T-helper 17 cell (primary cell): ENCODE measurements at regions not wholly inside any gene's neighbourhood (a gene's known extent, or its start where the extent isn't known, plus 50 kb on each side); places are given as distances from the start of the nearest gene placed in this dataset.

Experiments
- ATAC-seq: fragments of 150-1000 bp; cut with Tn5 transposase; 2 replicates; pipeline ENCODE4 v1.10.0; 2021; ENCODE audit warnings: mild to moderate bottlenecking, moderate library complexity
- DNase-seq, 3 donors: peaks; one replicate each; pipeline versions ENCODE4 v3.0.0 to v3.0.0-alpha.2; 2020 to 2021
- H3K9me3 ChIP-seq: one replicate; pipeline ENCODE4 v1.7.0; 2013; ENCODE audit warnings: low read length, mild to moderate bottlenecking; ENCODE audit not compliant: control insufficient read depth, poor library complexity, severe bottlenecking
- H3K27ac Mint-ChIP-seq: one replicate; pipeline ENCODE4 v1.8.0; 2022; ENCODE audit warnings: mild to moderate bottlenecking, moderate library complexity, mixed read lengths
- H3K27me3 Mint-ChIP-seq: one replicate; pipeline ENCODE4 v1.8.0; 2022; ENCODE audit warnings: mixed read lengths
- H3K36me3 Mint-ChIP-seq: one replicate; pipeline ENCODE4 v1.8.0; 2022; ENCODE audit warnings: low read depth, mixed read lengths
- H3K4me1 Mint-ChIP-seq: one replicate; pipeline ENCODE4 v1.8.0; 2022; ENCODE audit warnings: mild to moderate bottlenecking, mixed read lengths
- H3K4me3 Mint-ChIP-seq: one replicate; pipeline ENCODE4 v1.8.0; 2022; ENCODE audit warnings: mild to moderate bottlenecking, moderate library complexity, mixed read lengths

GRCh38 chr11:95605271-95605940, 184.2 kb downstream of the FAM76B start:
- Mint-ChIP-seq H3K27me3 (no peaks in the 10 kb centered on the region), H3K4me1 (peaks cover 11% of the 10 kb centered on the region), H3K36me3 (no peaks in the 10 kb centered on the region), H3K27ac (no peak overlapping the region), H3K4me3 (no peak overlapping the region)
- DNase-seq (no peak), ATAC-seq (no peak)
- no peaks in the 10 kb centered on the region for H3K9me3 ChIP-seq

- Mint-ChIP-seq H3K4me3 (no peak overlapping the region), H3K27ac (no peak overlapping the region), H3K4me1 (peaks cover 8% of the 10 kb centered on the region), H3K27me3 (no peaks in the 10 kb centered on the region), H3K36me3 (peaks cover 2% of the 10 kb centered on the region)
- DNase-seq (no peak), ATAC-seq (no peak)
- no peaks in the 10 kb centered on the region for H3K9me3 ChIP-seq
Observed at GRCh38 chr11:95599959-95600586, 189.5 kb downstream of the FAM76B start.

GRCh38 chr11:95595973-95596489, 193.6 kb downstream of the FAM76B start:
- Mint-ChIP-seq H3K36me3 (peaks cover 2% of the 10 kb centered on the region), H3K27me3 (no peaks in the 10 kb centered on the region), H3K27ac (no peak overlapping the region), H3K4me1 (peaks cover 8% of the 10 kb centered on the region), H3K4me3 (no peak overlapping the region)
- DNase-seq (no peak), ATAC-seq (no peak)
- no peaks in the 10 kb centered on the region for H3K9me3 ChIP-seq

GRCh38 chr11:95595541-95595940, 194.0 kb downstream of the FAM76B start:
- peaks cover 5% of the 10 kb centered on the region for H3K4me1 Mint-ChIP-seq
- H3K4me3 Mint-ChIP-seq, result no peak overlapping the region
- DNase-seq, result no peak
- no peaks in the 10 kb centered on the region for H3K27me3 Mint-ChIP-seq
- peaks cover 2% of the 10 kb centered on the region for H3K36me3 Mint-ChIP-seq
- ATAC-seq, result no peak
- H3K9me3 ChIP-seq, result no peaks in the 10 kb centered on the region
- H3K27ac Mint-ChIP-seq, result no peak overlapping the region

- Mint-ChIP-seq H3K27me3 (no peaks in the 10 kb centered on the region), H3K27ac (no peak overlapping the region), H3K4me1 (peaks cover 5% of the 10 kb centered on the region), H3K36me3 (peaks cover 2% of the 10 kb centered on the region), H3K4me3 (no peak overlapping the region)
- no peaks in the 10 kb centered on the region for H3K9me3 ChIP-seq
- DNase-seq (no peak), ATAC-seq (no peak)
Observed at GRCh38 chr11:95593111-95593510, 196.5 kb downstream of the FAM76B start.

- Mint-ChIP-seq H3K4me3 (no peak overlapping the region), H3K4me1 (peaks cover 5% of the 10 kb centered on the region), H3K27ac (no peak overlapping the region), H3K36me3 (no peaks in the 10 kb centered on the region), H3K27me3 (no peaks in the 10 kb centered on the region)
- ATAC-seq, result no peak
- DNase-seq, result no peak
- H3K9me3 ChIP-seq, result no peaks in the 10 kb centered on the region
Observed at GRCh38 chr11:95592471-95592870, 197.1 kb downstream of the FAM76B start.

GRCh38 chr11:95589893-95590612, 199.5 kb downstream of the FAM76B start:
- H3K9me3 ChIP-seq, result no peaks in the 10 kb centered on the region
- ATAC-seq (no peak), DNase-seq (no peak)
- Mint-ChIP-seq H3K36me3 (no peaks in the 10 kb centered on the region), H3K4me1 (peaks cover 6% of the 10 kb centered on the region), H3K27me3 (no peaks in the 10 kb centered on the region), H3K4me3 (no peak overlapping the region), H3K27ac (no peak overlapping the region)

- H3K4me3 Mint-ChIP-seq, result no peak overlapping the region
- no peaks in the 10 kb centered on the region for H3K36me3 Mint-ChIP-seq
- DNase-seq (no peak), ATAC-seq (no peak)
- H3K27ac Mint-ChIP-seq, result no peak overlapping the region
- no peaks in the 10 kb centered on the region for H3K27me3 Mint-ChIP-seq
- peaks cover 7% of the 10 kb centered on the region for H3K4me1 Mint-ChIP-seq
- no peaks in the 10 kb centered on the region for H3K9me3 ChIP-seq
Observed at GRCh38 chr11:95588821-95589220, 200.8 kb downstream of the FAM76B start.

- Mint-ChIP-seq H3K27ac (no peak overlapping the region), H3K4me3 (no peak overlapping the region), H3K4me1 (peaks cover 7% of the 10 kb centered on the region), H3K36me3 (no peaks in the 10 kb centered on the region), H3K27me3 (no peaks in the 10 kb centered on the region)
- DNase-seq (no peak), ATAC-seq (no peak)
- no peaks in the 10 kb centered on the region for H3K9me3 ChIP-seq
Observed at GRCh38 chr11:95586661-95587060, 202.9 kb downstream of the FAM76B start.

GRCh38 chr11:95586155-95586554, 203.4 kb downstream of the FAM76B start:
- DNase-seq, result no peak
- no peaks in the 10 kb centered on the region for H3K9me3 ChIP-seq
- H3K4me3 Mint-ChIP-seq, result no peak overlapping the region
- H3K4me1 Mint-ChIP-seq, result peaks cover 7% of the 10 kb centered on the region
- ATAC-seq, result no peak
- H3K27me3 Mint-ChIP-seq, result no peaks in the 10 kb centered on the region
- H3K36me3 Mint-ChIP-seq, result no peaks in the 10 kb centered on the region
- no peak overlapping the region for H3K27ac Mint-ChIP-seq

GRCh38 chr11:95585752-95586077, 203.9 kb downstream of the FAM76B start:
- Mint-ChIP-seq H3K4me3 (no peak overlapping the region), H3K36me3 (no peaks in the 10 kb centered on the region), H3K27ac (no peak overlapping the region), H3K27me3 (no peaks in the 10 kb centered on the region), H3K4me1 (peaks cover 7% of the 10 kb centered on the region)
- no peaks in the 10 kb centered on the region for H3K9me3 ChIP-seq
- ATAC-seq (no peak), DNase-seq (no peak)

GRCh38 chr11:95585069-95585751, 204.4 kb downstream of the FAM76B start:
- no peaks in the 10 kb centered on the region for H3K36me3 Mint-ChIP-seq
- H3K4me1 Mint-ChIP-seq, result peaks cover 7% of the 10 kb centered on the region
- H3K27ac Mint-ChIP-seq, result no peak overlapping the region
- no peak overlapping the region for H3K4me3 Mint-ChIP-seq
- DNase-seq, result no peak
- H3K9me3 ChIP-seq, result no peaks in the 10 kb centered on the region
- H3K27me3 Mint-ChIP-seq, result no peaks in the 10 kb centered on the region
- no peak for ATAC-seq

GRCh38 chr11:95584589-95584988, 205.0 kb downstream of the FAM76B start:
- no peaks in the 10 kb centered on the region for H3K27me3 Mint-ChIP-seq
- H3K9me3 ChIP-seq, result no peaks in the 10 kb centered on the region
- no peak overlapping the region for H3K4me3 Mint-ChIP-seq
- no peak for DNase-seq
- H3K27ac Mint-ChIP-seq, result no peak overlapping the region
- H3K36me3 Mint-ChIP-seq, result no peaks in the 10 kb centered on the region
- no peak for ATAC-seq
- H3K4me1 Mint-ChIP-seq, result peaks cover 7% of the 10 kb centered on the region
